ENCODE measurements at regions not wholly inside any gene's neighbourhood (a gene's known extent, or its start where the extent isn't known, plus 50 kb on each side); places are given as distances from the start of the nearest gene placed in this dataset.

- H3K4me3 ChIP-seq (replicated peaks in 1 of 4; ENCODE audit: control extremely low read depth in 1 of 4, insufficient read depth in 1 of 4, low read depth in 3 of 4, low read length in 4 of 4), result no peak overlapping the region
- TF ChIP-seq CTCF (conservative IDR thresholded peaks at IDR 0.05 in 1 of 2, IDR thresholded peaks at IDR 0.05 in 1 of 2; ENCODE audit: low read depth in 1 of 2, low read length in 2 of 2) (no peak), EZH2 (IDR thresholded peaks at IDR 0.05; ENCODE audit: low read length, missing control alignments) (no peak)
- H3K9ac ChIP-seq (ENCODE audit: insufficient read depth, low read length), result no peak overlapping the region
- no peaks in the 10 kb centered on the region for H3K27me3 ChIP-seq (ENCODE audit: control insufficient read depth, insufficient read depth, low read length)
- H3K9me3 ChIP-seq (ENCODE audit: control insufficient read depth, insufficient read depth, low read depth, low read length), result no peaks in the 10 kb centered on the region
- DNase-seq (ENCODE audit: low read depth in 2 of 2), result no peak
- H3K36me3 ChIP-seq (ENCODE audit: control insufficient read depth, insufficient read depth, low read length), result no peaks in the 10 kb centered on the region
- H3K4me2 ChIP-seq (ENCODE audit: extremely low read depth, insufficient read depth, low read length), result no peak overlapping the region
- no peaks in the 10 kb centered on the region for H3K79me2 ChIP-seq (ENCODE audit: control insufficient read depth, insufficient read depth, low read length)
- H3K4me1 ChIP-seq (ENCODE audit: control insufficient read depth, extremely low read depth, insufficient read depth, low read length), result no peaks in the 10 kb centered on the region
- H4K20me1 ChIP-seq (ENCODE audit: control insufficient read depth, extremely low read depth, insufficient read depth, low read length), result no peaks in the 10 kb centered on the region
- no peak overlapping the region for H2AFZ ChIP-seq (ENCODE audit: low read length)
- no peak overlapping the region for H3K27ac ChIP-seq (ENCODE audit: insufficient read depth, low read length)
Measured at GRCh38 chr2:235406430-235406829, 87.4 kb upstream of the AGAP1 start.

- Histone ChIP-seq H3K27me3 (ENCODE audit: control insufficient read depth, insufficient read depth, low read length) (no peaks in the 10 kb centered on the region), H2AFZ (ENCODE audit: low read length) (no peak overlapping the region), H3K4me2 (ENCODE audit: extremely low read depth, insufficient read depth, low read length) (no peak overlapping the region), H3K9me3 (ENCODE audit: control insufficient read depth, insufficient read depth, low read depth, low read length) (no peaks in the 10 kb centered on the region), H3K9ac (ENCODE audit: insufficient read depth, low read length) (no peak overlapping the region), H3K4me3 (replicated peaks in 1 of 4; ENCODE audit: control extremely low read depth in 1 of 4, insufficient read depth in 1 of 4, low read depth in 3 of 4, low read length in 4 of 4) (no peak overlapping the region), H3K4me1 (ENCODE audit: control insufficient read depth, extremely low read depth, insufficient read depth, low read length) (no peaks in the 10 kb centered on the region), H3K79me2 (ENCODE audit: control insufficient read depth, insufficient read depth, low read length) (no peaks in the 10 kb centered on the region), H3K36me3 (ENCODE audit: control insufficient read depth, insufficient read depth, low read length) (no peaks in the 10 kb centered on the region), H4K20me1 (ENCODE audit: control insufficient read depth, extremely low read depth, insufficient read depth, low read length) (no peaks in the 10 kb centered on the region), H3K27ac (ENCODE audit: insufficient read depth, low read length) (no peak overlapping the region)
- no peak for DNase-seq (ENCODE audit: low read depth in 2 of 2)
- TF ChIP-seq CTCF (conservative IDR thresholded peaks at IDR 0.05 in 1 of 2, IDR thresholded peaks at IDR 0.05 in 1 of 2; ENCODE audit: low read depth in 1 of 2, low read length in 2 of 2) (no peak), EZH2 (IDR thresholded peaks at IDR 0.05; ENCODE audit: low read length, missing control alignments) (no peak)
Measured at GRCh38 chr2:235411905-235412485, 81.8 kb upstream of the AGAP1 start.

- Histone ChIP-seq H3K9me3 (ENCODE audit: control insufficient read depth, insufficient read depth, low read depth, low read length) (no peaks in the 10 kb centered on the region), H3K4me1 (ENCODE audit: control insufficient read depth, extremely low read depth, insufficient read depth, low read length) (no peaks in the 10 kb centered on the region), H3K4me3 (replicated peaks in 1 of 4; ENCODE audit: control extremely low read depth in 1 of 4, insufficient read depth in 1 of 4, low read depth in 3 of 4, low read length in 4 of 4) (no peak overlapping the region), H3K27ac (ENCODE audit: insufficient read depth, low read length) (no peak overlapping the region), H2AFZ (ENCODE audit: low read length) (no peak overlapping the region), H3K36me3 (ENCODE audit: control insufficient read depth, insufficient read depth, low read length) (no peaks in the 10 kb centered on the region), H4K20me1 (ENCODE audit: control insufficient read depth, extremely low read depth, insufficient read depth, low read length) (no peaks in the 10 kb centered on the region), H3K27me3 (ENCODE audit: control insufficient read depth, insufficient read depth, low read length) (no peaks in the 10 kb centered on the region), H3K9ac (ENCODE audit: insufficient read depth, low read length) (no peak overlapping the region), H3K4me2 (ENCODE audit: extremely low read depth, insufficient read depth, low read length) (no peak overlapping the region), H3K79me2 (ENCODE audit: control insufficient read depth, insufficient read depth, low read length) (no peaks in the 10 kb centered on the region)
- DNase-seq (ENCODE audit: low read depth in 2 of 2), result no peak
- no peak for TF ChIP-seq EZH2 (IDR thresholded peaks at IDR 0.05; ENCODE audit: low read length, missing control alignments)
- TF ChIP-seq CTCF (conservative IDR thresholded peaks at IDR 0.05 in 1 of 2, IDR thresholded peaks at IDR 0.05 in 1 of 2; ENCODE audit: low read depth in 1 of 2, low read length in 2 of 2), result no peak
Measured at GRCh38 chr2:235413064-235413463, 80.8 kb upstream of the AGAP1 start.

Measured in fibroblast of lung (primary cell).